ENCODE measurements at regions not wholly inside any gene's neighbourhood (a gene's known extent, or its start where the extent isn't known, plus 50 kb on each side); places are given as distances from the start of the nearest gene placed in this dataset.

GRCh38 chr18:44552706-44553105 is 128.0 kb upstream of the SETBP1 start:
- H3K27me3 ChIP-seq (replicated peaks; ENCODE audit: control insufficient read depth, insufficient read depth, low read length), result no peaks in the 10 kb centered on the region; the same call in 1 of the 2 replicates
- no peak for DNase-seq (ENCODE audit: extremely low read depth, insufficient read length)
- no peak for TF ChIP-seq CTCF (IDR thresholded peaks at IDR 0.05; ENCODE audit: insufficient read depth, low read length, poor library complexity, severe bottlenecking)
- H3K4me3 ChIP-seq (replicated peaks; ENCODE audit: low read depth, low read length), result no peak overlapping the region
- H3K36me3 ChIP-seq (ENCODE audit: control insufficient read depth, insufficient read depth, low read length), result no peaks in the 10 kb centered on the region

- Histone ChIP-seq H3K4me3 (replicated peaks; ENCODE audit: low read depth, low read length) (no peak overlapping the region), H3K36me3 (ENCODE audit: control insufficient read depth, insufficient read depth, low read length) (no peaks in the 10 kb centered on the region), H3K27me3 (replicated peaks; ENCODE audit: control insufficient read depth, insufficient read depth, low read length) (no peaks in the 10 kb centered on the region; the same call in 1 of the 2 replicates)
- no peak for TF ChIP-seq CTCF (IDR thresholded peaks at IDR 0.05; ENCODE audit: insufficient read depth, low read length, poor library complexity, severe bottlenecking)
- DNase-seq (ENCODE audit: extremely low read depth, insufficient read length), result no peak
Observed at GRCh38 chr18:44556296-44556695, 124.4 kb upstream of the SETBP1 start.

GRCh38 chr18:44557616-44558151 is 123.0 kb upstream of the SETBP1 start:
- DNase-seq (ENCODE audit: extremely low read depth, insufficient read length), result no peak
- Histone ChIP-seq H3K4me3 (replicated peaks; ENCODE audit: low read depth, low read length) (no peak overlapping the region), H3K36me3 (ENCODE audit: control insufficient read depth, insufficient read depth, low read length) (no peaks in the 10 kb centered on the region), H3K27me3 (replicated peaks; ENCODE audit: control insufficient read depth, insufficient read depth, low read length) (no peaks in the 10 kb centered on the region; the same call in 1 of the 2 replicates)
- TF ChIP-seq CTCF (IDR thresholded peaks at IDR 0.05; ENCODE audit: insufficient read depth, low read length, poor library complexity, severe bottlenecking), result no peak

GRCh38 chr18:44558767-44559166 is 121.9 kb upstream of the SETBP1 start:
- TF ChIP-seq CTCF (IDR thresholded peaks at IDR 0.05; ENCODE audit: insufficient read depth, low read length, poor library complexity, severe bottlenecking), result no peak
- no peak for DNase-seq (ENCODE audit: extremely low read depth, insufficient read length)
- no peaks in the 10 kb centered on the region for H3K36me3 ChIP-seq (ENCODE audit: control insufficient read depth, insufficient read depth, low read length)
- H3K27me3 ChIP-seq (replicated peaks; ENCODE audit: control insufficient read depth, insufficient read depth, low read length), result no peaks in the 10 kb centered on the region; the same call in 1 of the 2 replicates
- no peak overlapping the region for H3K4me3 ChIP-seq (replicated peaks; ENCODE audit: low read depth, low read length)

- Histone ChIP-seq H3K36me3 (ENCODE audit: control insufficient read depth, insufficient read depth, low read length) (no peaks in the 10 kb centered on the region), H3K4me3 (replicated peaks; ENCODE audit: low read depth, low read length) (no peak overlapping the region), H3K27me3 (replicated peaks; ENCODE audit: control insufficient read depth, insufficient read depth, low read length) (no peaks in the 10 kb centered on the region)
- TF ChIP-seq CTCF (IDR thresholded peaks at IDR 0.05; ENCODE audit: insufficient read depth, low read length, poor library complexity, severe bottlenecking), result no peak
- no peak for DNase-seq (ENCODE audit: extremely low read depth, insufficient read length)
Observed at GRCh38 chr18:44562986-44563385, 117.7 kb upstream of the SETBP1 start.

GRCh38 chr18:44564922-44565321 is 115.8 kb upstream of the SETBP1 start:
- TF ChIP-seq CTCF (IDR thresholded peaks at IDR 0.05; ENCODE audit: insufficient read depth, low read length, poor library complexity, severe bottlenecking), result no peak
- DNase-seq (ENCODE audit: extremely low read depth, insufficient read length), result no peak
- H3K36me3 ChIP-seq (ENCODE audit: control insufficient read depth, insufficient read depth, low read length), result no peaks in the 10 kb centered on the region
- H3K4me3 ChIP-seq (replicated peaks; ENCODE audit: low read depth, low read length), result no peak overlapping the region
- H3K27me3 ChIP-seq (replicated peaks; ENCODE audit: control insufficient read depth, insufficient read depth, low read length), result no peaks in the 10 kb centered on the region

All from GM06990 (cell line).